DND-41 (cell line): ENCODE measurements at regions not wholly inside any gene's neighbourhood (a gene's known extent, or its start where the extent isn't known, plus 50 kb on each side); places are given as distances from the start of the nearest gene placed in this dataset.

ENCODE experiments used
- ATAC-seq: fragments of 200-7000 bp; cut with Tn5 transposase; 3 replicates; pipeline ENCODE4 v1.9.1; 2021; ENCODE audit warnings: low read depth; ENCODE audit not compliant: insufficient read depth
- DNase-seq: peaks from one replicate; pipeline ENCODE4 v3.0.0-alpha.2; 2020
- H2AFZ ChIP-seq: 2 replicates; pipeline ENCODE4 v1.6.0; 2012; ENCODE audit warnings: low read depth, low read length
- H3K27ac ChIP-seq: 2 replicates; pipeline ENCODE4 v1.5.1; 2012; ENCODE audit warnings: low read length, inconsistent platforms
- H3K27me3 ChIP-seq: fragments of 200-600 bp; sonication (generic); 2 replicates; pipeline ENCODE4 v1.6.0; 2012; ENCODE audit warnings: low read length, mild to moderate bottlenecking, inconsistent platforms; ENCODE audit not compliant: insufficient read depth, poor library complexity
- H3K36me3 ChIP-seq: 2 replicates; pipeline ENCODE4 v1.5.1; 2012; ENCODE audit warnings: low read length, inconsistent platforms; ENCODE audit not compliant: insufficient read depth
- H3K4me1 ChIP-seq: 2 replicates; pipeline ENCODE4 v1.5.1; 2012; ENCODE audit warnings: mild to moderate bottlenecking, low read length; ENCODE audit not compliant: insufficient read depth
- H3K4me2 ChIP-seq: 2 replicates; pipeline ENCODE4 v1.6.0; 2012; ENCODE audit warnings: mild to moderate bottlenecking, moderate library complexity, low read length, inconsistent platforms; ENCODE audit not compliant: insufficient read depth
- H3K4me3 ChIP-seq, 2 experiments: fragments of 200-600 bp in 1 of 2; shearing (Covaris generic) in 1 of 2; 2 replicates each; pipeline ENCODE4 v1.5.1; 2012 to 2016; ENCODE audit warnings: inconsistent platforms in 2 of 2, low read length in 2 of 2, mild to moderate bottlenecking in 2 of 2, low read depth in 1 of 2, moderate library complexity in 1 of 2
- H3K79me2 ChIP-seq: 2 replicates; pipeline ENCODE4 v1.6.0; 2012; ENCODE audit warnings: low read length, inconsistent platforms; ENCODE audit not compliant: insufficient read depth
- H3K9ac ChIP-seq: 2 replicates; pipeline ENCODE4 v1.6.0; 2012; ENCODE audit warnings: low read depth, mild to moderate bottlenecking, inconsistent platforms, low read length, moderate library complexity
- H3K9me3 ChIP-seq: 2 replicates; pipeline ENCODE4 v1.5.1; 2012; ENCODE audit warnings: low read length, moderate library complexity, mild to moderate bottlenecking, inconsistent platforms; ENCODE audit not compliant: insufficient read depth, severe bottlenecking
- H4K20me1 ChIP-seq: 2 replicates; pipeline ENCODE4 v1.6.0; 2012; ENCODE audit warnings: low read length; ENCODE audit not compliant: insufficient read depth
- CTCF ChIP-seq: IDR thresholded peaks from 2 replicates; pipeline ENCODE4 v1.5.1; 2012; ENCODE audit warnings: borderline replicate concordance, low read length, moderate library complexity, mild to moderate bottlenecking; ENCODE audit not compliant: poor library complexity, severe bottlenecking; ENCODE audit errors: extremely low read depth
- EZH2 ChIP-seq: IDR thresholded peaks from 3 replicates; pipeline ENCODE4 v1.6.1; 2012; ENCODE audit warnings: borderline replicate concordance, low read depth, mild to moderate bottlenecking, moderate library complexity, low read length, inconsistent platforms; ENCODE audit not compliant: severe bottlenecking

DNA sequence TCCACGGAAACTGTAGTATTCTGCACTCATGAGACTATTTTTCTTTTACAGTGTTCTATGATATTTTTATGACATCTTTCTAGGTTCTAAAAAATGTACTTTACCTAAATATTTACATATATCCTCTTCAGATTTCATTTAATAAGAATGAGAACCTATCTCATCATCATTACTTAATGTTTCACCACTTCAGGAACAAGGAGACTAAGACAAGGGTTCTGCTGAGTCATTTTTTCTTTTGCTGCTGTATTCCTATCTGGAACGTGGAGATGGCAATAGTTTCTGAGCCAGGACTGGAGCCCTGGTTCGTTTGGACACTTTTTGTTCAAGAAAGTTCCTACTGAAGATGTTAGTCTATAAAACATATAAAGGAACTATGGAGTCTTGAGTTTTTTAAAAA is 258.2 kb upstream of the MAP3K1 start:
- no peaks in the 10 kb centered on the region for H4K20me1 ChIP-seq
- DNase-seq: no peak
- H3K79me2 ChIP-seq: no peaks in the 10 kb centered on the region
- H3K36me3 ChIP-seq: no peaks in the 10 kb centered on the region
- H2AFZ ChIP-seq: no peak overlapping the region
- no peak overlapping the region for H3K27ac ChIP-seq
- no peak overlapping the region for H3K4me3 ChIP-seq
- no peak for ATAC-seq
- no peaks in the 10 kb centered on the region for H3K4me1 ChIP-seq
- no peak overlapping the region for H3K4me2 ChIP-seq
- H3K9ac ChIP-seq: no peak overlapping the region
- H3K9me3 ChIP-seq: no peaks in the 10 kb centered on the region
- no peaks in the 10 kb centered on the region for H3K27me3 ChIP-seq
- no peak for TF ChIP-seq EZH2
- TF ChIP-seq CTCF: no peak

DNA sequence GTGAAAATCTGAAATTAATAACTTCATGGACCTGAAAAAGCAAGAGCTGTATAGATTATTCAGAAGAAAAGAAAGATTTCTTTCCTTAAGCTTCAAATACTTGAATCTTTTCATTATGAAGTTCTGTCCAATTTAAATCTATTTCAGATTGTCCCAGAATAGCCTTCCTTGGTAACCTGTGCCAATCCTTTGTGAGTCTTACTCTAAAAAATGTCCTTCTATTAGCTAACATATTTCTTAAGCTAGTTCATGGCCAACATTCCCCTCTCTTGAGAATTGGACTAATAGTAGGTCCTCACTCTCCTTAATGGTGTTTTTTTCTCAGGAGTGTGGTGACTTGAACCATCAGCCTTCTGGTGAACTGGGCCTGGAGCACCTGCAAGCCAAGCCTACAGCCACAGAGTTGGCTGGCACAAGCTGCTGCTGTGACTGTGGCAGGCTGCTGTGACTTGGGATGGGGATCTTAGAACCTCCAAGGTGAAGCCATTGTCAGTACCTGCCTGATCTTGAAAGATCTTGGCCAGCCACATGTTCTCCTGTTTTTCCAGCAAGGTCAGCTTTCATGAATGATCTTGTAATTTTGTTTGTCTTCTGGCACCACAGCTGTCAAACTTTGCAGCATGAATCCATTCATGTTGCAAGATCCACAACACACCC is 262.6 kb upstream of the MAP3K1 start:
- Histone ChIP-seq H3K27me3 (peaks cover 3% of the 10 kb centered on the region), H3K36me3 (no peaks in the 10 kb centered on the region), H3K4me2 (no peak overlapping the region), H3K27ac (no peak overlapping the region), H3K79me2 (no peaks in the 10 kb centered on the region), H2AFZ (no peak overlapping the region), H3K4me3 (no peak overlapping the region), H3K9me3 (no peaks in the 10 kb centered on the region), H3K4me1 (no peaks in the 10 kb centered on the region), H4K20me1 (no peaks in the 10 kb centered on the region), H3K9ac (no peak overlapping the region)
- TF ChIP-seq EZH2: no peak
- no peak for TF ChIP-seq CTCF
- ATAC-seq (no peak), DNase-seq (no peak)

GRCh38 chr5:56550227-56550626 is 265.1 kb upstream of the MAP3K1 start:
- no peaks in the 10 kb centered on the region for H4K20me1 ChIP-seq
- no peak overlapping the region for H3K4me2 ChIP-seq
- no peak for ATAC-seq
- no peak overlapping the region for H3K9ac ChIP-seq
- peaks cover 8% of the 10 kb centered on the region for H3K27me3 ChIP-seq
- TF ChIP-seq EZH2 (no peak), CTCF (no peak)
- no peaks in the 10 kb centered on the region for H3K79me2 ChIP-seq
- H3K4me3 ChIP-seq: no peak overlapping the region
- no peak overlapping the region for H2AFZ ChIP-seq
- no peak for DNase-seq
- no peak overlapping the region for H3K27ac ChIP-seq
- H3K36me3 ChIP-seq: no peaks in the 10 kb centered on the region
- no peaks in the 10 kb centered on the region for H3K4me1 ChIP-seq
- no peaks in the 10 kb centered on the region for H3K9me3 ChIP-seq
